Stimulated activated CD4-positive, alpha-beta T cell treated with anti-CD3 and anti-CD28 coated beads, Interleukin-4, amount 100 ng/mL, for 48 hours (primary cell): ENCODE measurements at regions not wholly inside any gene's neighbourhood (a gene's known extent, or its start where the extent isn't known, plus 50 kb on each side); places are given as distances from the start of the nearest gene placed in this dataset.
A peak's percentile ranks its signal among the peaks of the same experiment; 100 is the strongest.

ENCODE experiments used
- DNase-seq, 2 donors: peaks; one replicate each; pipeline ENCODE4 v3.0.0-alpha.2; 2020; ENCODE audit warnings: low read depth in 2 of 2

- DNase-seq = no peak
Measured at GRCh38 chr5:56515011-56515410, 281.9 kb upstream of the ANKRD55 start.

- DNase-seq = no peak
Measured at GRCh38 chr5:56514245-56514644, 281.1 kb upstream of the ANKRD55 start.

GRCh38 chr5:56513141-56513540 lies 280.0 kb upstream of the ANKRD55 start:
- no peak for DNase-seq

- no peak for DNase-seq
Measured at GRCh38 chr5:56512313-56512996, 279.3 kb upstream of the ANKRD55 start.

GRCh38 chr5:56511326-56511841 lies 278.3 kb upstream of the ANKRD55 start:
- no peak for DNase-seq

- DNase-seq = no peak
Measured at GRCh38 chr5:56508249-56508648, 275.1 kb upstream of the ANKRD55 start.

- no peak for DNase-seq
Measured at GRCh38 chr5:56507351-56507930, 274.3 kb upstream of the ANKRD55 start.

- no peak for DNase-seq
Measured at GRCh38 chr5:56506211-56506965, 273.3 kb upstream of the ANKRD55 start.

GRCh38 chr5:56503929-56504328 lies 270.8 kb upstream of the ANKRD55 start:
- DNase-seq = no peak

GRCh38 chr5:56501781-56502557 lies 268.8 kb upstream of the ANKRD55 start:
- no peak for DNase-seq

GRCh38 chr5:56499901-56500300 lies 266.8 kb upstream of the ANKRD55 start:
- DNase-seq = no peak

- no peak for DNase-seq
Measured at GRCh38 chr5:56499491-56499890, 266.4 kb upstream of the ANKRD55 start.

- no peak for DNase-seq
Measured at GRCh38 chr5:56498759-56499395, 265.7 kb upstream of the ANKRD55 start.

GRCh38 chr5:56496581-56497063 lies 263.5 kb upstream of the ANKRD55 start:
- DNase-seq = no peak

GRCh38 chr5:56494300-56494731 lies 261.2 kb upstream of the ANKRD55 start:
- no peak for DNase-seq

GRCh38 chr5:56493766-56494165 lies 260.6 kb upstream of the ANKRD55 start:
- no peak for DNase-seq

GRCh38 chr5:56493308-56493707 lies 260.2 kb upstream of the ANKRD55 start:
- DNase-seq = no peak

- DNase-seq = no peak
Measured at GRCh38 chr5:56492812-56493211, 259.7 kb upstream of the ANKRD55 start.

GRCh38 chr5:56490971-56491468 lies 257.9 kb upstream of the ANKRD55 start:
- DNase-seq = peak in 1 of 2 donors; percentile 26

- DNase-seq = no peak
Measured at GRCh38 chr5:56489272-56489671, 256.1 kb upstream of the ANKRD55 start.

- no peak for DNase-seq
Measured at GRCh38 chr5:56487528-56488115, 254.5 kb upstream of the ANKRD55 start.
